CD4-positive, alpha-beta T cell treated with Interleukin-2 at 100 ng/mL for 4 hours (primary cell): ENCODE measurements at regions not wholly inside any gene's neighbourhood (a gene's known extent, or its start where the extent isn't known, plus 50 kb on each side); places are given as distances from the start of the nearest gene placed in this dataset.
"Not testable (repeated sequence)": the region's sequence is repeated elsewhere in the genome, so short reads cannot be mapped to it uniquely, and the experiment has no call there.

ENCODE experiments used
- DNase-seq: peaks from one replicate; pipeline ENCODE4 v3.0.0-alpha.2; 2020; ENCODE audit warnings: low spot score

DNA sequence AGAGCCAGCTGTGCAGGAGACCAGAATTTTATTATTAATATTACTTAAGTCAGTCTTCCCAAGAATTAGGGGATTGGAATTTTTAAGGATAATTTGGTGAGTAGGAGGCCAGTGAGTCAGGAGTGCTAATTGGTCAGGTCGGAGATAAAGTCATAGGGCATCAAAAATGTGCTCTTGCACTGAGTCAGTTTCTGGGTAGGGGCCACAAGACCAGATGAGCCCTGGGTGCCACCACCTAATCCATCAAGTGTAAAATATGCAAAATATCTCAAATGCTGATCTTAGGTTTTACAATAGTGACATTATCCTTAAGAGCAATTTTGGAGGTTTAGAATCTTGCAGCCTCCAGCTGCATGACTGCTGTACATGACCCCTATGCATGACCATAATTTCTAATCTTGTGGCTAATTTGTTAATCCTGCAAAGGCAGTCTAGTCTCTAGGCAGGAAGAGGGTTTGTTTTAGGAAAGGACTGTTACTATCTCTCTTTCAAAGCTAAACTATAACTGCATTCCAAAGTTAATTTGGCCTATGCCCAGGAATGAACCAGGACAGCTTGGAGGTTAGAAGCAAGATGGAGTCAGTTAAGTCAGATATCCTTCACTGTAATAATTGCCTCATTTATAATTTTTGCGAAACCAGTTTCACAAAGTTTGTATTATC lies 215.9 kb downstream of the RNF152 start:
- DNase-seq: no peak

DNA sequence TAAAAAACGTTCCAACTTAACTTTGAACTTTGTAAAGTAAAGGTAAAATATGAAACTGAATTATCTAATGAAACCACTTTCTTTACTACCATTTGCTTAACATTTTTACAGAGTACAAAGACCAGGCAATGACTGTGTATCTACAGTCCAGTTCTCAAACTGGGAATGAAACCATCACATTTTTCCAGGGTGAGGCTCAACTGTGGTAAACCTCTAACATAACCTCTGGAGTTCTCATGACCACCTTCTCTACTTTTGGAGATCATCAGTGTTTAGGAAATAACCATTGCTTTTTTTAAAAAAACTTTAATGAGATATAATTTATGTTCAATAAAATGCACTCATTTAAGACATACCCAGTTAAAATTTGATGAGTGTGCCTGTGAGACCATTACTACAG lies 223.5 kb downstream of the RNF152 start:
- no peak for DNase-seq

DNA sequence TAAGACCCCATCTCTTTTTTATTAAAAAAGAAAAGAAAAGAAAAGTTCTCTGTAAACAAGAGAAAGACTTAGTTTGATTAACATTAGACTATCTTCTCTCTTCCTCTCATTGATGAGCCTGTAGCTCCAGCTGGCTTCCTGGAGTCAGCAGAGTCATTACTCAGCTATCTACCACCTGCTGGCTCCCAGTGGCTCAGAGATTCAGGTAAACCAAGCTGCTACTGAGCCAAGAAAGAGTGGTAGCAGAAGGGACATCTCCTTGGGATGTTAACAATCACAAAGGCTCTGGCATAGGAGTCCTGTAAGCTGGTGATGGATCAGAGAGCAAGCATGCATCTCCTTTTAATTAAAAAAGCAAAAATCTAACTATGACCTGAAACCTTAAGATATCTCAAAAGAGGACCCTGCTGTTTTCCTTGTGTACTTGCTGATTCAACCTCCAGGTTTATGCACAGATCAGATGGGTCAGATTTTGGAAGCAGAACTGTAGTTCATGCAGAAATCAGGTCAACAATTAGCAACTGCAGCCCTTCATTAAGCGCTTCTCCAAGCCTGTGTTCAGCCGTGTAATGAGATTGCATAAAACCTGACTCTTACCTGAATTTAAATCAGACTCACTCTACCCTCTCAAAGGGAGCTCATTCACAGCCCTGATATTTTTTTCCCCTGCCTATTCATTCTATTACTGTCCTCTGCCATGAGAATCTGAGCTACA lies 225.8 kb downstream of the RNF152 start:
- DNase-seq: no peak

DNA sequence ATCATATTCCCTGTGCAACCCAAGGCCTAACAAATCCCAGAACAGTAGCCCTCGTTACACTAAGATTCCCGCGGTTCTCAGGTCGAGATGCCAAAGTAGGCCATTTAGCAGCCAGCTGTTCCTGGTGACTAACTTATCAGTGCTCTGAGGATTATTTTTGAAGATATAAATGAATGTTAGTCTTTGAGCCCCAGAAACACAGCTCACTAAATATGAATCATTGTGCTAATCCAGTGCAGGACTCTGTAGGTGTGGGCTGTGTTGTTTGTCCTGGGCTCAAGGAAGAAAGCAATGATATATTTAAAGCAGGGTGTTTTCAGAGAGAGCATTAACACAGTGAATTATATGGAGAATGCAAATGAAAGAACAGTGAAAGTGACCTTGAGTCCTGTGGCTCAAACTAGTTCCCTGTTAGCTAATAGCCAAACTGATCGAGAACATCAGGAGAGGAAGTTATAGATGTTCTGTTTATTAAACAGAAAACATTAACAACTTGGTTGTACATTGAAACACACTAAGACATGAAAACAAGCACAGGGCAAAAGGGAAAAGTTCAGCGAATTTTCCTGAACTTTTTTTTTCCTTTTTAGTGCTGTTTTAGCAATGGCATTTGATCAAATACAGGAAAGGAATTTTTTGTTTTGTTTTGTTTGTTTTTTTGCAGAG lies 228.3 kb downstream of the RNF152 start:
- DNase-seq: no peak

DNA sequence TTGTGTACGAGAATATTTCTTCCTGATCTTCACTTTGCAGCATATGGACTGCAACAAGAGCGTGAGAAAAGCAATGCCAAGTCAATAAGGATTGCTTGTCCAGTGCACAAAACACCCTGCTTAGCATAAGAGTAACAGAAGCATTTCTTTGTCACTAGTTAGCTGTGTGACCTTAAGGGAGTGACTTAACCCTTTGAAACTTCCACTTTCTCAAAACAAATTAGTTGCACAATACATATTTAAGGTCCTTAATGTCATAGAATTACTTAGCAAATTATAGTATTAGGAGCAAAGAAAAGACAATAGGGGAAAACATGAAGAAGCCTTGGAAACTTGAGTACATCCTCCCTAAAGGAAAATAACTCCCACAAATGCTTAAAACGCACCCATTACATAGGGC lies 230.1 kb downstream of the RNF152 start:
- DNase-seq: no peak

DNA sequence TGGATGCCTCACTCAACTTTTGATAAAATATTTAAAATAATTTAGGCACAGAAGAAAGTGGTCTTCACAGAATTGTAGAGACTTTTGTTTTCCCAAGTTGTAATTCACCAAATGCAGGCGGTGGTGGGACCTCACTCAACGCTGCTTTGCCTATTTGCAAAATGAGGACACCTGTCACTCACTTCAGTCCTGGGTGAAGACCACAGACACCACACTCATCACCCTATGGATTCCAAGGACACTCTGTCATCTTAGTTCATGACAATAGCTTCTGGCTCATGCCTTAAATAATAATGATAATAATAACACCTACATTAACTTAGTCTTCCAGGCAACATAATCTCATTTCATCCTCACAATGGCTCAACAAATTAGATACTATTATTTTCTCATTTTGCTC lies 234.4 kb downstream of the RNF152 start:
- DNase-seq: no peak

DNA sequence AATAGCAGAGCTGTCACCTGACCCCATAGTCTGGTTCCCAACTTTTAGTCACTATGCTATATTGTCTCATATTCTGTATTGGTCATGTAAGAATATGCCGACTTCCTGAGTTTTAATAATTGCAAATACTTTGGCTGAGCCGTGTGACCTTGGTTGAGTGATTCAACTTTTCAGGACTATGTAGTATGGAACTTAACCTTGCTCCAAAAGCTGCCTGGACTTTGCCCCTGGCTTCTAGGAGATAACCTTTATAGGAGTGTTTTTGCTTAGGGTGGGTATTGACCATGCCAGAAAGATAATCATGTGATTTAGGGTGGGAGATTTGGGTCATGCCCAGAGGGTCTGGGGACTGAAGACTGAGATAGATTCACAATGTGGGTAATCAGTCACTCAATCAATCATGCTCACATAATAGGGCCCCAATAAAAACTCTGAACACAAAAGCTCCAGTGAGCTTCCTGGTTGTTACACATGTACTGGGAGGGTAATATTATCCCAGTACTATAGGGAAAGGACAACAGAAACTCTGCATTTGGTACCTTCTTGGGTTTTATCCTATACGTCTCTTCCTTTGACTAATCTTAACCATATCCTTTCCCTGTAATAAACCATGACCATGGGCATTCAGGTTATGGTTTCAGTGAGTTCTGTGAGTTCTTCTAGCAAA lies 235.6 kb downstream of the RNF152 start:
- DNase-seq: no peak

DNA sequence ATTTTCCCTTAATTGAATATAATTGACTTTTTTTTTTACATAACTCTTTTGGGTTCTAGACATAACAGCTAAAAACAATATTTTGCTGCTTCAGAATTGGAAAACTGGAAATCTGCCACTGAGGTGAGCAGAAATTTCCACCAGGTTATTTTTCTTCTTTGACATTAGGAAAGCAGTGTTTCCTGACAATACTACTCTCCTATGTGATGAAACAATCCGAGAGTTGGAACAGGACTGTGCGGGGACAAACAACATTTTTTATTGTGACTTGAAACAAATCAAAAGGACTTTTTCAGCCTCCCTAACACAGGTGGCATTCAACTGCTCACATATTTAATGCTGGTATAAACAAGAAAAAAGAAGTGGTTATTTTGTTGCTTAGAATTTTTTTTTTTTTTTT lies 237.2 kb downstream of the RNF152 start:
- DNase-seq: no peak

DNA sequence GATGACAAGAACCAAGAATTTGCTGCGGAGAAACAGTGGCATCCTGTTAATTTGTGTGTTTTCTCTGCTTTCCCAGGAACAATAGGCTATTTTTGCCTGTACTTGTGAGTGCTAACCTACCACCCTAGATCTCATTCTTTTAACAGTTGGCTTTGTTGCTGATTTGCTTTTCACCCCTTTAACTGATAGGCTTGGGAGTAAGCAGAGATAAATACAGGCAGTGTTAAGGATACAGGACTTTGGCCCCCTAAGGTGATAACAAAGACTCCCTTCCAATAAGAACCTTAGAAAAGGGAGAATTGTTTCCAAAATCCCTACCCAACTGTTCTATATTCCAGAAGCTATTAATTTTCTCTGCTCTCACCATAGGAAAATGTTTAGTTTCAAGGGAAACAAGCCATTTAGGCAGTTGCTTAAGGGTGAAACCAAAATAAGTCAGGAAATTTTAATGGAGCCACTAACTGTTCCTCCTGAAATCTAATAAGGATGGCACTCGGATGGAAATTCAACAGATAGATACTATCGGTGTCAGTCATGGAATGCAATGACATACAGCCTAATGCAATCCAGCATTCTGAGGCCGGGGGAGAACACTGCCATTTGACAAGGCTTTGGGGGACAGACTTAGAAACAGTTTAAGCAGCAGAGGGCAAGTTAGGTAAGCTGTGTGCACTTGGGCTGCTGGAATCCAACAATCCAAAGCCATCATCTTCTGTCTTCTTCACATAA lies 238.8 kb downstream of the RNF152 start:
- DNase-seq: no peak

DNA sequence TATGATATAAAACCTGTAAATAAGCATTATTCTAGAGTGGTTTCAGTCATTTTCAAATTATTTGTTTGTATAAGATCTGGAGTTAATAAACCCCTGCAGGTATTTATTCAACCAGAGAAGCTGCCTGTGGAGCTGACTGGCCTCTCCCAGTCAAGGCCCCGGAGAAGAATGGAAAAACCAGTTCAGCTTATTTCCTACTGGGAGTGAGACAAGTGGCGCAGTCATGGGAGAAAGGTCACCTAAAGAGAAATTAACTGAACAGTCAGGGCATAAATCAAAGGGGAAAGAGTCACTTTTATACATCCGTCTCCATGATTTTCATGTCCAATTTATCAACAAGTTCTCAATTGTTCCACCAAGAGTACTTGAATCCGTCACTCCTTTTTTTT lies 240.9 kb downstream of the RNF152 start:
- DNase-seq: no peak

DNA sequence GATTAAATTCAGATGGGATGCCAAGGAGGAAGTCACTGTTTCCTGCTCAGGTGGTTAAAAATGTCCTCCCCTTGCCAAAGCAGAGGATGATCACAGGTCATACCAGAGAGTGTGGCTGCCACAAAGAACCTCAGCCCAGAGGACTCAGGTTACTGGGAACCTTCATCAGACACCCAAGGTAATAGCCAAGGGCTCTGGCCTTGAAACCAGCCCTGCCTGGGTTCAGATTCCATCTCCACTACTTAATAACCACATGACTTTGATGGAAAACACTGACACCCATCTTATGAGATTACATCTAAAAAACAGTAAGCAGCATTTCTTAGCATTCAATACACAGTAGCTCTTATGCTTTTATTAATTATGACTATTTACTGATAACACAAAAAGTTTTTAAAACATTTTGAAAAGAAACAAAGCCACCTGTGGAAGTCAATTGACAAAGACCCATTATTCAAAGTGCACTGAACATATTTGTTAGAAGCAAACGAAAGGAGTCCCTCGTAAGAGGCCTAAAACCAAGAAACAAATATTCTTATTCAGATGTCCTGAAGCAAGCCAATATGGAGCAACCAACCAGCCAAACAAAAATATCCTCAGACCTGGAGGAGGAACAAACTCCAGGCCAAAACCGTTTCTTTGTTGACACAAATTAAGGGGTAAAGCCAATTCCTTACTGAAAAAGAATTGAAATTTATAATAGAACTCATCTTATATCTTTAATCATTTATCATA lies 241.5 kb downstream of the RNF152 start:
- DNase-seq: no peak

DNA sequence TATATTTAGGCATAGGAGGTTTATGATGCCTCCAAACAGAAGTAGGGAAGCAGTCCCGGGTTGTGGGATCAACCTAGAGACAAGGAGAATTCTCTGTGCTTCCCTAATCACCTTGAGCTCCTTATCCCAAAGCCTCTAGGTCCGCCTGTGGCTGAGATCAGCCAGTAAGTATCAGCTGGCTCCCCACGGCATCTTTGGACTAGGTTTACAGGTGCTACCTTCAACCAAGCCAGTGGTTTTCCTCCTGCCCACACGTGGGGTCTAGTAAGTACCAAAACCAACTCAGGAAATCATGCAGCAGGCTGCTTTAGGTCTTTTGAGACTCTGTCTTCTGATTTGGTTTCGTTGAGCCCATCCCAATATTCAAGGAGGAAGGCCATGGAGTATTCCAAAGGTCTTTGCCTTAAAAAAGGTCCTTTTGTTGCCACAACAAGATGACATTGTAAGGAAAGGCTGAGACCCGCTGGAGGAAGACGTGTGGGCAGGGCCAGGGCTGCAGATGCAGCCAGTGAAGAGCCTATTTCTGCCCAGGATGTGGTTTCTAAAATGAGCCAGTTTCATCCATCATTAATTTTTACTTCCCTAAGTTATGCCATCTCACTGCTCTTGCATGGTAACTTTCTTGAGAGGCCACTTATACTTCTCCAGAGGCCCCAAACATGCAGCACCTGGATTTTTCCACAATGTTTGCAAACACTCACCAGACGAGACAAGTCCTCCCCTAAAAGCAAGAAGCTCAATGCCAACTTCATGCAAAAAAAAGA lies 248.7 kb downstream of the RNF152 start:
- no peak for DNase-seq

DNA sequence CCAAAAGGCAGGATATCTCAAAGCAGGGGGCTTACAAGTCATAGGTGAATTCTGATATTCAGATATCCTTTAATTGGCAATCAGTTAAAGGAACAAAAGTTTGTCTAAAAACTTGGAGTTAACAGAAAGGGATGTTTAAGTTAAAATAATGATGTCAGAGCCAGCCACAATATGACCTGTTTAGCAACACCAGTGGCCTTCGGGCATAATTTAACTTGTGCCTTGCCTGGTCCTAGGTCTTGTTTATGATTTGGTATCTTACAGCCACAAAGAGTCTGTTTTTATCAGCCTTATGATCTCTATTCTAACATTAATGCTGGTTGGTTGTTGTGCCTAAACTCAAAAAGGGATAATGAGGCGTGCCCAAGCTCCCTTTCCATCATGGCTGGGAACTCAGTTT lies 252.9 kb downstream of the RNF152 start:
- no peak for DNase-seq

DNA sequence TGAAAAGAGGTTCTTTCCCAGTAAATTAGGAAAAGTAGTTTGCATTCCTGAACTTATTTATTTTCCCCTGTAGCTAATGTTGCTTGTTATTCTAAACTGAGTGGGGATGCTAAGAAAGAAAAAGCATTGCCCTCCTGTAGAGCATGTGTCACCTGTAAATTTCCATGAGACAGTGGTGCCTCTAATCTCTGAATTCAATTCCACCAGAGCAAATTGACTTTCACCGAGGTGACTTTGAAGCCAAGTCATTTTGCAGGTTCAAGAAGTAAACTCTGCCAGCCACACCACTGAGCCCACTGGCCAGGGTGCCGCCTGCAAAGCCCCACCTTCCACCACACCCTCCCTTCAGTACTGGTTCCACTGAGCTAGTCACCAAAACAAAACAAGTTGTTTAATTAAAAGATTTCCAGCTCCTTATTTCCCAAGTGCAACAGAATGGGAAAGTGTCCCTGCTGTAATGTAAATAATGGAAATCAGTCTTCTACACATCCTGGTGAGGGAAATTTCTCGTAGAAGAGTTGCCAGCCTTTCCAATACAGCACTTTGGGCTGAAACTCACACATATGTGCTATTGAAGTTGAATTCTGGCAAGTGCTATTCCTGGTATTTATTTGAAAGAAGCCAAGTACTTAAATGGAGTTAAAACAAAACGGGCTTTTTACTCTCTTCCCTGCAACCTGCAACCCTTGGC lies 254.8 kb downstream of the RNF152 start:
- no peak for DNase-seq

DNA sequence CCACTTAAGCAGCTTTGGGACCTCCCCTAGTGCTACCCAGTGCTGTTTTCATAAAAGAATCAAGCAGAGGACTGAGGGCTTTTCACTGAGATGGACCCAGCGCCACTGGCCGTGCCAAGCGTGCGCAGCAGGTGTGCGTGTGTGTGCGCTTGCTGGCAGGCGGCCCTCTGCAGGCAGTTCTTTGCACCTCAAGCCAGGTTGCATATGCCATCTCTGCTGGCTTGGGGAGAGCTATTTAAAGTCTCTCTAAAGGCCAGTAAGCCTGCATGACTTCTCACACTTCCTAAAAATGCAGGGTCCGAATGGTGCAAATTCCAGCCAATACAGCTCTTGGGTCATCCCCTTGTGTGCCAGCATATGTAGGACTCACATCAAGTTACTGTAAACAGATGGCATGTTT lies 255.5 kb downstream of the RNF152 start:
- DNase-seq: no peak

DNA sequence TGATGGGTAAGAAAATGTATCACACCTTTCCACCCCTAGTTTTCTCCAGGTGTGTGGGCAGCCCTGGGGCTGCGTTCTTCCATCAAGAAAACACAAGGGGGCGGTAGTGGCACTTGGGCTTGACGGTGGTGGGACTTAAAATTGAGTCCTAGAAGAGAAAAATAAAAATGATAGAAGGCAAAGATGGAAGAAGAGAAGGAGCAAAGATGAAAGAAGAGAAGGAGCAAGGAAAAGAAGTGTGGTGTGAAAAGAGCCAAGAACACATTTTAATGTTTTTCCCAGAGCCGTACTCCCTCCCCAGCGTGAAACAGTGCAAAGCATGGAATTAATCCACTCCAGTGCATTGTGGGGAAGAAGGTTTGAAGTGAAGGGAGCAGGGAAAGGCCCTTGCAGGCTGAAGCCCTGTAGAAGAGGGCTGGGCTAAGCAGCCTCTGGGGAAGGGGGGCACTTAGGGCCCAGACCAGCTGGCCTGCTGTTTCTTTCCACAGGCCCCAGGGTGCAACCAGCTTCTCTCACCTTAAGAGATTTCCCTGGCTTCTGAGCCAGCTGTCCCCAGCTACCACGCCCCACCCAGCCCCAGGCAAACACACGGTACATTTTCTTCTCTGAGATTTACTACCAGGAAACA lies 256.8 kb downstream of the RNF152 start:
- DNase-seq: peak; percentile 41

DNA sequence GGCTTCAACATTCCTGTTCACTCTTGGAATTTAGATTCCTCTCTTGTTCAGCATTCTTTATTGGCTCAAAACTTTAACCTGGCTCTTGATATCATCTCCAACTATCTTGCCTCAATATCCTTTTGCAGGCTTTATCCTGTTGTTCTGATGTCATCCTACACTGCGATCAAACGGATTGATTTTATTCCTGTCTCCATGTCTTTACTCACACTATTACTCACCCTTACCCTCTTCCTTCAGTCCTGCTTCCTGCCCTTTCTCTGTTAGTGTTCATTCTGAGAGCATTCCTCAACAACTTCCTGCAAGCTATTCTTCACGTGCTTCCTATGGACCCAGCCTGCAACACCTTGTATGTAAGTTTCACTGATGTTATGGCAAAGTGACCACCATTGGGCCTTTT lies 264.7 kb downstream of the RNF152 start:
- DNase-seq: no peak

DNA sequence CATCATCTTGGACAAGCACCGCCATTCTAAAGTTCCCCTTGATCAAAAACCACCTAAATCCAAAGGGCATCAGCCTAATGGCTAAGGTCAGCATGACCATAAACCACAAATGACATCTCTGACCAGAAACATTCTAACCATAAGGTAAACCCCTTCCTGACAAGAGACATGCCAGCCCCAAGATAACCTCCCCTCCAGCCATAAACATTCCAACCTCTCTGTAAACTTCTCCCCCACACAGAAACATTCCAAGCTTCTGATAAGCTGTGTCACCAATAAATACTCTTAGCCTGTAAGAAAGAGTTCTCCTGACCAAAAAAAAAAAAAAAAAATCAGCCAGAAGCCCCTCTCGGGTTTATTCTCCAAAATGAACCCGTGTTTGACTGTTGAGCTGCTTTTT lies 268.2 kb downstream of the RNF152 start:
- DNase-seq: not testable (repeated sequence)

DNA sequence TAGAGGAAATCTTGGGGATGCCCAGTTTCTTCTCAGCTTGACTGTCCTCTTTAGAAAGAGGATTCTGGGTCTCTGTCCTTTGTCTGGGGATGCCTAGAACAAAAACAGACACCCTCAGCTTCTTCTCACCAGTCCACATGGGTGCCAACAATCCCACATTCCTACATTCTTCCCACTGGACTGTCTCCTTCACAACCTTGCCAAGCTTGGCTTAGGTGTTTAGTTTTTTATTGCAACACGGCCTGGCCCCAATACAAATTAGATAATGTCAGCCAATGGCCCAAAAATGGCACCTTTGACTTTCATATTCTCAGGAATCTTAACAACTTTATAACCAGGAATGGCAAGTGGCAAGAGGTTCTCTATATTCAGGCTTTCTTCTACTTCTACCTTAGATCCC lies 273.0 kb downstream of the RNF152 start:
- DNase-seq: no peak

DNA sequence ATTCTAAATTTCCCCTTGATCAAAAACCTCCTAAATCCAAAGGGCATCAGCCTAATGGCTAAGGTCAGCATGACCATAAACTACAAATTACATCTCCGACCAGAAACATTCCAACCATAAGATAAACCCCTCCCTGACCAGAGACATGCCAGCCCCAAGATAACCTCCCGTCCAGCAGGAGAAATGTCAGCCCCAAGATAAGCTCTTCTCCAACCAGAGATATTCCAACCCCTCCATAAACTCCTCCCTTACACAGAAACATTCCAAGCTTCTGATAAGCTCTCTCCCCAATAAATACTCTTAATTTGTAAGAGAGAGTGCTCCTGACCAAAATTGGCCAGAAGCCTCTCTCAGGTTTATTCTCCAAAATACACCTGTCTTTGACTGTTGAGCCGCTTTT lies 274.0 kb downstream of the RNF152 start:
- DNase-seq: no peak
